AG09319 (cell line): ENCODE measurements at regions not wholly inside any gene's neighbourhood (a gene's known extent, or its start where the extent isn't known, plus 50 kb on each side); places are given as distances from the start of the nearest gene placed in this dataset.

Source experiments
- DNase-seq: peaks from one replicate; pipeline ENCODE4 v3.0.0-alpha.2; 2010; ENCODE audit warnings: low read depth; ENCODE audit errors: extremely low read depth
- CTCF ChIP-seq: IDR thresholded peaks from 2 replicates; pipeline ENCODE4 v1.5.1; 2011; ENCODE audit warnings: low read depth, mild to moderate bottlenecking, inconsistent platforms, low read length, moderate library complexity

- DNase-seq, result no peak
- no peak for TF ChIP-seq CTCF
Measured at GRCh38 chr7:91367812-91368578, 103.8 kb downstream of the FZD1 start.

GRCh38 chr7:91372323-91372722 is 108.1 kb downstream of the FZD1 start:
- no peak for TF ChIP-seq CTCF
- DNase-seq, result no peak

- DNase-seq, result no peak
- no peak for TF ChIP-seq CTCF
Measured at GRCh38 chr7:91373111-91373800, 109.0 kb downstream of the FZD1 start.

- no peak for TF ChIP-seq CTCF
- DNase-seq, result no peak
Measured at GRCh38 chr7:91374321-91374989, 110.2 kb downstream of the FZD1 start.

- DNase-seq, result no peak
- no peak for TF ChIP-seq CTCF
Measured at GRCh38 chr7:91375378-91375777, 111.1 kb downstream of the FZD1 start.

- no peak for DNase-seq
- no peak for TF ChIP-seq CTCF
Measured at GRCh38 chr7:91378131-91378530, 113.9 kb downstream of the FZD1 start.

- TF ChIP-seq CTCF, result no peak
- no peak for DNase-seq
Measured at GRCh38 chr7:91379236-91379635, 115.0 kb downstream of the FZD1 start.
